ENCODE measurements at regions not wholly inside any gene's neighbourhood (a gene's known extent, or its start where the extent isn't known, plus 50 kb on each side); places are given as distances from the start of the nearest gene placed in this dataset.
A peak's percentile ranks its signal among the peaks of the same experiment; 100 is the strongest.

- Histone ChIP-seq H3K36me3 (no peaks in the 10 kb centered on the region), H3K4me3 (no peak overlapping the region), H3K27ac (no peak overlapping the region), H3K9me3 (no peaks in the 10 kb centered on the region), H3K4me1 (no peaks in the 10 kb centered on the region), H3K27me3 (no peaks in the 10 kb centered on the region)
- intact Hi-C loops (cut with DNase I), result no loop called here
- 32% methylated on average over 3 of the region's 3 CpGs for WGBS (ENCODE audit: insufficient coverage, low coverage, low lambda C conversion rate, missing lambda C conversion rate)
- DNase-seq (no peak), ATAC-seq (no peak)
- no peak for TF ChIP-seq POLR2A (IDR thresholded peaks at IDR 0.05)
- no peak for TF ChIP-seq CTCF (IDR thresholded peaks at IDR 0.05)
Measured at GRCh38 chr2:199025146-199025545, 432.6 kb downstream of the SATB2 start.

GRCh38 chr2:199024224-199024623, 433.5 kb downstream of the SATB2 start:
- TF ChIP-seq POLR2A (IDR thresholded peaks at IDR 0.05) (no peak), CTCF (IDR thresholded peaks at IDR 0.05) (no peak)
- no peaks in the 10 kb centered on the region for H3K4me1 ChIP-seq
- no peak for ATAC-seq

GRCh38 chr2:199019898-199020507, 437.7 kb downstream of the SATB2 start:
- intact Hi-C loops (cut with DNase I), result no loop called here
- peak in 1 of 4 donors; percentile 50 for ATAC-seq

More at GRCh38 chr2:199024224-199024623, 433.5 kb downstream of the SATB2 start:
- no peak for DNase-seq
- no peaks in the 10 kb centered on the region for H3K27me3 ChIP-seq
- no peaks in the 10 kb centered on the region for H3K36me3 ChIP-seq
- no peak overlapping the region for H3K27ac ChIP-seq
- intact Hi-C loops (cut with DNase I), result no loop called here
- H3K9me3 ChIP-seq, result no peaks in the 10 kb centered on the region
- H3K4me3 ChIP-seq, result no peak overlapping the region

GRCh38 chr2:199018826-199019225, 438.9 kb downstream of the SATB2 start:
- no peak for DNase-seq
- intact Hi-C loops (cut with DNase I), result no loop called here
- H3K4me3 ChIP-seq, result no peak overlapping the region
- TF ChIP-seq POLR2A (IDR thresholded peaks at IDR 0.05), result no peak
- TF ChIP-seq CTCF (IDR thresholded peaks at IDR 0.05), result no peak
- 0% methylated on average over 1 of the region's 1 CpG for WGBS (ENCODE audit: insufficient coverage, low coverage, low lambda C conversion rate, missing lambda C conversion rate)
- H3K36me3 ChIP-seq, result no peaks in the 10 kb centered on the region
- no peak for ATAC-seq
- no peaks in the 10 kb centered on the region for H3K27me3 ChIP-seq
- no peak overlapping the region for H3K27ac ChIP-seq
- no peaks in the 10 kb centered on the region for H3K4me1 ChIP-seq
- H3K9me3 ChIP-seq, result no peaks in the 10 kb centered on the region

More at GRCh38 chr2:199019898-199020507, 437.7 kb downstream of the SATB2 start:
- no peaks in the 10 kb centered on the region for H3K9me3 ChIP-seq
- H3K27ac ChIP-seq, result no peak overlapping the region
- 27% methylated on average over 4 of the region's 4 CpGs for WGBS (ENCODE audit: insufficient coverage, low coverage, low lambda C conversion rate, missing lambda C conversion rate)
- H3K36me3 ChIP-seq, result no peaks in the 10 kb centered on the region
- TF ChIP-seq POLR2A (IDR thresholded peaks at IDR 0.05), result no peak
- TF ChIP-seq CTCF (IDR thresholded peaks at IDR 0.05), result peak in 3 of 4 donors; percentile 20 to 27 (median 22)
- H3K27me3 ChIP-seq, result no peaks in the 10 kb centered on the region
- no peak overlapping the region for H3K4me3 ChIP-seq
- no peak for DNase-seq
- H3K4me1 ChIP-seq, result no peaks in the 10 kb centered on the region

- no peaks in the 10 kb centered on the region for H3K27me3 ChIP-seq
- no peak for TF ChIP-seq CTCF (IDR thresholded peaks at IDR 0.05)
- TF ChIP-seq POLR2A (IDR thresholded peaks at IDR 0.05), result no peak
- no peaks in the 10 kb centered on the region for H3K9me3 ChIP-seq
- ATAC-seq (no peak), DNase-seq (no peak)
- no peak overlapping the region for H3K4me3 ChIP-seq
- H3K36me3 ChIP-seq, result no peaks in the 10 kb centered on the region
- H3K27ac ChIP-seq, result no peak overlapping the region
- intact Hi-C loops (cut with DNase I), result no loop called here
- no peaks in the 10 kb centered on the region for H3K4me1 ChIP-seq
Measured at GRCh38 chr2:199015072-199015471, 442.7 kb downstream of the SATB2 start.
